ENCODE measurements at regions not wholly inside any gene's neighbourhood (a gene's known extent, or its start where the extent isn't known, plus 50 kb on each side); places are given as distances from the start of the nearest gene placed in this dataset.
A peak's percentile ranks its signal among the peaks of the same experiment; 100 is the strongest.

GRCh38 chr4:124468360-124468759 lies 244.2 kb downstream of the ANKRD50 start:
- no peak for DNase-seq (ENCODE audit: low read depth in 4 of 4, low spot score in 2 of 4)

GRCh38 chr4:124469981-124470380 lies 242.6 kb downstream of the ANKRD50 start:
- DNase-seq (ENCODE audit: low read depth in 4 of 4, low spot score in 2 of 4), result no peak

GRCh38 chr4:124478470-124478869 lies 234.1 kb downstream of the ANKRD50 start:
- DNase-seq (ENCODE audit: low read depth in 4 of 4, low spot score in 2 of 4), result no peak

- no peak for DNase-seq (ENCODE audit: low read depth in 4 of 4, low spot score in 2 of 4)
Observed at GRCh38 chr4:124480061-124480460, 232.5 kb downstream of the ANKRD50 start.

DNA sequence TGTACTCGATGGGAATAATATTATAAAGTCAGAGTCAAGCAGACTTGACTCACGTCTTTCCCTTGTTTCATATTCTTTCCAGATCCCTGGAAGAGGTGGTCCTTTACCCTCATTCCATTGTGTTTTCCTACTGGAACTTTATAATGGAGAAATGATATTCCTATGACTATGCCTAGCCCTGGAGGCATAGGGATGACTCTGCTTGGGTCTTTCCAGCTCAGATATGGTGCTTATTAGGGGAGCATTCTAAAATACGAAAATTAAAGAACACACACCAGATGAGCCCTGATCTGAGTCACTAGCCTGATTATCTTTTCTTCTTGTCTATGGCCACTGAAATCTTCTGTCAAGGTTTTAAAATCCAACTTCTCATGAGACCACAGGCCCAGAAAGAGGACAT lies 231.4 kb downstream of the ANKRD50 start:
- no peak for DNase-seq (ENCODE audit: low read depth in 4 of 4, low spot score in 2 of 4)

- DNase-seq (ENCODE audit: low read depth in 4 of 4, low spot score in 2 of 4), result no peak
Observed at GRCh38 chr4:124483048-124483906, 229.3 kb downstream of the ANKRD50 start.

DNA sequence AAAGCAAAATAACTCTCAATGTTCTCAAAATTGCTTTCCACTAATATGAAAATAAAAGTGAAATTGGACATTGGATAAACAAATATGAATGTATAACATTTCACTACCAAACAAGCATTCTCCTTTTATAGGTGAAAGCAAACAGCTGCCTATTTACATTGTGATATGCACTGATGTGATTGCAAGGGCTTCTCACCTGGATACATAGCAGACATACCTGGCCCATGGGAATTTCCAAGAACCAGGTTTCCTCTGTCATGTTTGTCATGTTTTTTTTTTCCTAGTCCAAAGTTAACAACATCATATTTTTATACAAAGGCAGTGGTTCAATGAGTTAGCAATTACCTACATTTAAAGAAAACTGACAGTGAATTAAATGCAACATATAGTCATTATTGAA lies 228.5 kb downstream of the ANKRD50 start:
- no peak for DNase-seq (ENCODE audit: low read depth in 4 of 4, low spot score in 2 of 4)

DNA sequence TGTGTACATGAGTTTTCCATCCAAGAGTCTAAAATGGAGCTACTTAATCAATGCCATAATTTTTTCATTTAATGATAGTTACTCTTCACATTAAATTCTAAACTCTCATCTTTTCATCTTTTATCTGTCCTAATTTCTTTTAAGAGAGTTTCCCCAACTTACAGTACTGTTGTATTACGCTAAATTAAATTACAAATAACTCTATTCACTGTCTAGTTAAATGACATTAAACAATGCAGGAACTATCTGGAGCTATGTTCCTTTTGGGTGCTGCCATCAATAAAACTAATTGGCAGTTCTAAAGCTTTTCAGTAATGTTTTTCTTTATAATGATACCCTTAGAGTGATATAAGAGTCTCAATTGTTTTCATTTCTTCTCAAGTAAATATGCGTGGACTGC lies 227.6 kb downstream of the ANKRD50 start:
- no peak for DNase-seq (ENCODE audit: low read depth in 4 of 4, low spot score in 2 of 4)

DNA sequence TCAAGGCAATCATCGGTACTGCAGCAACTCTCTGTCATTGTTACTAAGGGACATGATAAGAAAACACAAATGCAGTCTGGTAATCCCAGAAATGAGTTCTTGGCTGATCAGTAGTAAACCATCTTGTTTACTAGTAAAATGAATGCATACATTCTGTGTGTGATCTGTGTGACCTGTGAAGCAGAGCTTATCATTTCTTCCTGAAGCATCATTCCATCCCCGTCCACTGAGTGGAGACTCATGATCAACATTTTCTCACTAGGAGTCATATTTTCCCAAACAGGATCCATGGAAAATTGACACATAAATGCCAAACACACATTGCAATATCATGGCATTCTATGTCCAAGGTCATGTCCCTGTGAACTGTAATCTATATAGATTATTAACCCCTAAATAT lies 226.1 kb downstream of the ANKRD50 start:
- no peak for DNase-seq (ENCODE audit: low read depth in 4 of 4, low spot score in 2 of 4)

GRCh38 chr4:124487651-124488050 lies 224.9 kb downstream of the ANKRD50 start:
- DNase-seq (ENCODE audit: low read depth in 4 of 4, low spot score in 2 of 4), result no peak

GRCh38 chr4:124491361-124492145 lies 221.0 kb downstream of the ANKRD50 start:
- no peak for DNase-seq (ENCODE audit: low read depth in 4 of 4, low spot score in 2 of 4)

DNA sequence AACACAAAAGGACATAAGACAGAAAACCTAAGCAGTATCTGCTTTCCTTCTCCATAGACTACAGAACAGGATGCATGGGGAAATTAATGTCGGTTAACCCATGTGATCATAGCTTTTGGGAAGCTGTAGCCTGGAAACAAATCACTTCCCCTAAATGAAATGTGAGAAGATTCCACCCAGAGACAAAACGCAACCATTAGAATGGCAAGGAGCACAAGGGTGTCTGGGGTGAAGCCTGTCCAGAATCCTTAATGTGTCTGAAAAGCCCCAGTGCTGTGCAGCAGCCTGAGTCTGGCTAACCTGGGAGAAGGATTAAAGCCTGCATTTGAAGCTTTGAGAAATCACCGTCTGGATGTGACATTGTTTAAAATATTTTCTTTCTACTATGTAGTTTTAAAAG lies 213.3 kb downstream of the ANKRD50 start:
- DNase-seq (ENCODE audit: low read depth in 4 of 4, low spot score in 2 of 4), result peak in 1 of 4 donors; percentile 10

DNA sequence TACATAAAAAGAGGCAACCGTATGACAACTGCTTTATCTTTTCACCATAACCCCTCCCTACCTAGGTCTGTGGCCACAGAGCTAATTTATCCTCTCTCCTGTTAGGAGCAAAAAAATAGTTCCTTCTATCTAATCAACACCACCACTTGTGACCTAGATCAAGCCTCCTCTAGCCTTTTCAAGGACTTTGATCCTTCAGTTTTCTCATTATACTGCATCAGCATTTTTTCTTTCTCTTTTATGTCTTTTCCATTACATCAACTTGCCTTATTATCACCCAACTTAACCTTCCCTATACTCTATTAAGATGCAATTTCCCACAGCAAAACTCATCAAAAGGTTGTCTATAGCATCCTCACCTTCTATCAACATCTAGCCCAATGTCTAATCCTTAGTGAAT lies 211.0 kb downstream of the ANKRD50 start:
- DNase-seq (ENCODE audit: low read depth in 4 of 4, low spot score in 2 of 4), result no peak

DNA sequence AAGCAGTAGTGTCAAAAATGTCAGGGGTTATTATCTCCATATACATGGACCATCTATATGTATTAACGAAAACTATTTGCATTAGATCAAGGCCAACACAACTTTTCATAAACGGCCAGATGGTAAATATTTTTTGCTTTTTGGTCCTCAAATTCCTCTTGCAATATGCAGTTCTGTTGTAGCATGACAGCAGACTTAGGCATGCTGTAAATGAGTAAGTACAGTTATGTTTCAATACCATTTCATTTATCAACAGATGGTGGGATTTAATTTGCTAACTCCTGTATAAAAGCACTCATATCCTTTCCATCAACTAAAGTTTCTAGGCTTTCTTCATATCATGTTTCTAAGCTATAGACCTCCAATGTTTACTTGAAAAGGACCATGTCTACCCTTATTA lies 208.1 kb downstream of the ANKRD50 start:
- no peak for DNase-seq (ENCODE audit: low read depth in 4 of 4, low spot score in 2 of 4)

GRCh38 chr4:124505211-124505610 lies 207.3 kb downstream of the ANKRD50 start:
- no peak for DNase-seq (ENCODE audit: low read depth in 4 of 4, low spot score in 2 of 4)

GRCh38 chr4:124509151-124509550 lies 203.4 kb downstream of the ANKRD50 start:
- DNase-seq (ENCODE audit: low read depth in 4 of 4, low spot score in 2 of 4), result no peak

DNA sequence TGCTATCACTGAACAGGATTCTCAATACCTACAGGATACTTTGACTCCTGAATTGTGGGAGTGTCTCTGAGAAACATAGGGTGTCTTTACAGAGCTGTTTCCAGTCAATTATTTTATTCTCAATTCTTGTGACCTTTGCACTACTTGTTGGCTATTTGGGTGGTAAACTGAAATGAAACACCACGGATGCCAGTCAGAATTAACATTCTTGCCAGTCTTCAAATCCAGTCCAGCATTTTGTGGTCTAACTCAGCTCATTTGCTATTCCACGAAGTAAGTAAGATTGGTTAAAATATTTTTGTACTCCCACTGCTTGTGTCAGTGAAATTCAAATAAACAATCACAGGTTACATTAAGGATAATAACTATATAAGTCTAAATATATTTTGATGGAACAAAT lies 197.9 kb downstream of the ANKRD50 start:
- DNase-seq (ENCODE audit: low read depth in 4 of 4, low spot score in 2 of 4), result no peak

DNA sequence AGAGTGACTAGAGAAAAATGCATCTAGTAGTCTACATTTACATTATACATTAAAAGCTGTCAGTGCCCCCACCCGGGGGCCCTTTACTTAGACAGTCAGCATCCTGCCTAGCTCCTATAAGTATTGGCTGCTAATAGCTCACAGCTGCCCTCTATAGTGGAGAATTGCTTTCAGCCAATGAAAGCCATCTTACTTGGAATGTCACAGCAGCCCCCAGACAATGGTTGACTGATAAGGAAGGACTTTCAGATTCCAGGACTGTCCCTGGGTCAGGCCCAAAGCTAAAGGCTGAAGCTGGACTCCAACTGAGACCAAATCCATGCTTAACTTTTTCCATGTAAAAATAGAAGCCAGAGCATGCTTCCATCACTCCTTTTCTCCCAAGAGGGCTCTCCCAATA lies 196.9 kb downstream of the ANKRD50 start:
- DNase-seq (ENCODE audit: low read depth in 4 of 4, low spot score in 2 of 4), result no peak

DNA sequence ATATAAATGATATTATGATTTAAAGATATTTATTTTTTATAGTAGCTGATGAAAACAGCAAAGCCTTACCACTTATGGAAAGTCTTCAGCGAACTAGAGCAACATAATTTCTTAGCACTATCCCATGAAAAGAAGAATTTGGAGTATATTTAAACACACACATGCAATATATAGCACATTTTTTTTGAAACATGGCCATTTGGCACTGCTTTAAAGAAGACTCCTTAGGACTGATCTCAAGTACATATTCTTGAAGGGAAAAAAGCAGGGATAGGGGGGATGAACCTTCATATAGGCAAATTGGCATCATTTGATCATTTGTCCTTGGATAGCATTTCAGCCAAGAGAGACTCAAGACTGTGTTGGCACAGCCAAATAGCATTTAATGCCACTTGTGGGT lies 193.3 kb downstream of the ANKRD50 start:
- DNase-seq (ENCODE audit: low read depth in 4 of 4, low spot score in 2 of 4), result no peak

DNA sequence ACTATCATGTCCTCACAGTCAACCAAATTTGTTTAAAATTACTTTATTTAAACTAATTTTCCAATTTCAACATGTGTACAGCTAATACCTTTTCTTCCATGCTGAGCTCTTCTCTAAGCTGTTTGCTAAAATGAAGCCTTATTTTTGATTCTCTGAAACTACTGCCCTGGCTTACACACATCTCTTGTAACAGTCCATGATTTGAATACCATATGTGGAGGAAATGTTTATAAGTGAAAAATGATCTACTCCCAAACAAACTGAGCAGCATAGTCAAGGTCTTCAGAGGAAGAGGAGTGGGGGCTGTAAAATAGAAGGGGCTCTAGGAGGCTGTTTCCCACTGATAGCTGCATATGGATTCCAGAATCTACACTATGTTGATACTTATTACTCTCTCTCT lies 188.7 kb downstream of the ANKRD50 start:
- no peak for DNase-seq (ENCODE audit: low read depth in 4 of 4, low spot score in 2 of 4)

DNA sequence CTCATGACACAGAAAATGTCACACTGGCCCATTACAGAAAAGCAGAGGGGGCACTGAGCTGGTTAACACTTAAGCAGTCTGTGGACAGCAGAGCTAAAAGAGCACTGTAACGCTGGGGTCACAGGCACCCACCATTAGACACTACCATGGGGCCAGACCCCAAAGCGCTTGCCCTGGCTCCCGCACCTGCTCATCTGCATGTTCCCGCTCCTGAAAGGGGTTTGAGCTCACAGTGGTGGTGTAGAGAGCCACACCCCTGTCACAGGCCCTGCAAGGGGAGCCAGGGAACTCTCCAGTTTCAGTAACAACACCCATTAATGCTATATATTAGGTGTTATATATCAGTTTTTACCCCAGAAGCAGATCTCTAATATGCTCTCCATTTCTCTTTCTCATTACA lies 187.0 kb downstream of the ANKRD50 start:
- no peak for DNase-seq (ENCODE audit: low read depth in 4 of 4, low spot score in 2 of 4)

DNA sequence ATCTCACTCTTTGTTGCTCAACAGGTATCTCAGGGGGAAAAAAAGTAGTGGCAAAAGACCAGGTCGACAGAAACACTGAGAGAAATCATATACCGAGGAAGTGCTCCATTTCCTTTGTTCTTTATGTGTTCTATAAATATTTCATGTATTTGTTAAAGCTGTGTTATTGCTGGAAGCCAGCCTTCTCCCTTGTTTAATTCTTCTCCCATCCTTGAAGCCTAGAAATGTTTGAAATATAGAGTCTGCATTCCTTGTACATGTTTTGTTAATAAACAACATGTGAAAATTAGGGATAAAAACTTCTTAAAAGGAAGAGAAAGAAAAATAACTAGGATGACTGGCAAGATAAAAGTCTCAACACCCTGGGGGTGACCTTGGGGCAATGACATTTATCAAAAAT lies 186.2 kb downstream of the ANKRD50 start:
- peak in 3 of 4 donors; percentile 27 to 44 (median 28) for DNase-seq (ENCODE audit: low read depth in 4 of 4, low spot score in 2 of 4)

All from left renal cortex interstitium (tissue), 4 donors.